ENCODE measurements at regions not wholly inside any gene's neighbourhood (a gene's known extent, or its start where the extent isn't known, plus 50 kb on each side); places are given as distances from the start of the nearest gene placed in this dataset.
A peak's percentile ranks its signal among the peaks of the same experiment; 100 is the strongest.

DNA sequence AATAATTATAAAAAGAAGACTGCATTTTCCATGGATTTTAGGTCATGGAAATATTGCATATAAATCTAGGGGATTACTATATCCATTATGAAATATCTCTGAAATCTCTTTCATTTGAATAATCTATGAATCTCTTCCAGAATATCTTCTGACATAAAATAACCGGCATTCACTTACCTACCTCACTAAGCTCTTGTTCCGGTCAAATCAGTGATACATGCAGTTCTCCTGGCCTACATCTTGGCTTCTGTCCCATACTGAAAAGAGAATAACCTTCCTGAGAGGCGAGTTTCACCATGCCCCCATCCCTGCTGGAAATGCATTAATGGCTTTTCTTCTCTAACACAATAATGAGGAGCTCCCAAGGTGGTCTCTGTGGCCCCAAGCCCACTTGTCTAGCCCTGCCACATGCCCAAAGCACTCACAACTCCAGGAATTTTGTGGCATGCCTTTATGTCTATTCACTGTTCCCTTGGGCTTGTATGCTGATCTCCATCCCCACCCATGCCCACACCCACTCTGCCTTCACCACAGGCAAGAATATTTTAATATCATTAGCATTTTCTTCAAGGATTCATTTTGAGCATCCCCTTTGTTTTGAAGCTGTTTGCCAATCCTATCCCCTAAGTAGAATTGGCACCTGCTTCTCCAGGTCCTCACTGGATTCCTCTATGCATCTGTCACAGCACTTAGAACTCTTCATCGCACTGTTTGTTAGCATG is 401.6 kb downstream of the COG6 start:
- Mint-ChIP-seq H3K9me3 (ENCODE audit: low read depth) (peaks cover 4% of the 10 kb centered on the region), H3K4me1 (ENCODE audit: low read depth) (peaks cover 4% of the 10 kb centered on the region), H3K36me3 (ENCODE audit: insufficient read depth) (no peaks in the 10 kb centered on the region), H3K27me3 (peaks cover 13% of the 10 kb centered on the region), H3K4me3 (ENCODE audit: low read depth) (no peak overlapping the region), H3K27ac (no peak overlapping the region)
- TF ChIP-seq, protein P1, sequence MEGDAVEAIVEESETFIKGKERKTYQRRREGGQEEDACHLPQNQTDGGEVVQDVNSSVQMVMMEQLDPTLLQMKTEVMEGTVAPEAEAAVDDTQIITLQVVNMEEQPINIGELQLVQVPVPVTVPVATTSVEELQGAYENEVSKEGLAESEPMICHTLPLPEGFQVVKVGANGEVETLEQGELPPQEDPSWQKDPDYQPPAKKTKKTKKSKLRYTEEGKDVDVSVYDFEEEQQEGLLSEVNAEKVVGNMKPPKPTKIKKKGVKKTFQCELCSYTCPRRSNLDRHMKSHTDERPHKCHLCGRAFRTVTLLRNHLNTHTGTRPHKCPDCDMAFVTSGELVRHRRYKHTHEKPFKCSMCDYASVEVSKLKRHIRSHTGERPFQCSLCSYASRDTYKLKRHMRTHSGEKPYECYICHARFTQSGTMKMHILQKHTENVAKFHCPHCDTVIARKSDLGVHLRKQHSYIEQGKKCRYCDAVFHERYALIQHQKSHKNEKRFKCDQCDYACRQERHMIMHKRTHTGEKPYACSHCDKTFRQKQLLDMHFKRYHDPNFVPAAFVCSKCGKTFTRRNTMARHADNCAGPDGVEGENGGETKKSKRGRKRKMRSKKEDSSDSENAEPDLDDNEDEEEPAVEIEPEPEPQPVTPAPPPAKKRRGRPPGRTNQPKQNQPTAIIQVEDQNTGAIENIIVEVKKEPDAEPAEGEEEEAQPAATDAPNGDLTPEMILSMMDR (IDR thresholded peaks at IDR 0.05; ENCODE audit: unreplicated experiment), result no peak
- DNase-seq (ENCODE audit: low spot score, unreplicated experiment), result no peak

GRCh38 chr13:40058757-40059236 is 403.3 kb downstream of the COG6 start:
- Mint-ChIP-seq H3K27me3 (peaks cover 16% of the 10 kb centered on the region), H3K36me3 (ENCODE audit: insufficient read depth) (no peaks in the 10 kb centered on the region), H3K9me3 (ENCODE audit: low read depth) (peaks cover 4% of the 10 kb centered on the region), H3K4me3 (ENCODE audit: low read depth) (no peak overlapping the region), H3K4me1 (ENCODE audit: low read depth) (peaks cover 12% of the 10 kb centered on the region), H3K27ac (peak overlapping the region; percentile 6)
- TF ChIP-seq, protein P1 (IDR thresholded peaks at IDR 0.05; ENCODE audit: unreplicated experiment), result no peak
- DNase-seq (ENCODE audit: low spot score, unreplicated experiment), result no peak

DNA sequence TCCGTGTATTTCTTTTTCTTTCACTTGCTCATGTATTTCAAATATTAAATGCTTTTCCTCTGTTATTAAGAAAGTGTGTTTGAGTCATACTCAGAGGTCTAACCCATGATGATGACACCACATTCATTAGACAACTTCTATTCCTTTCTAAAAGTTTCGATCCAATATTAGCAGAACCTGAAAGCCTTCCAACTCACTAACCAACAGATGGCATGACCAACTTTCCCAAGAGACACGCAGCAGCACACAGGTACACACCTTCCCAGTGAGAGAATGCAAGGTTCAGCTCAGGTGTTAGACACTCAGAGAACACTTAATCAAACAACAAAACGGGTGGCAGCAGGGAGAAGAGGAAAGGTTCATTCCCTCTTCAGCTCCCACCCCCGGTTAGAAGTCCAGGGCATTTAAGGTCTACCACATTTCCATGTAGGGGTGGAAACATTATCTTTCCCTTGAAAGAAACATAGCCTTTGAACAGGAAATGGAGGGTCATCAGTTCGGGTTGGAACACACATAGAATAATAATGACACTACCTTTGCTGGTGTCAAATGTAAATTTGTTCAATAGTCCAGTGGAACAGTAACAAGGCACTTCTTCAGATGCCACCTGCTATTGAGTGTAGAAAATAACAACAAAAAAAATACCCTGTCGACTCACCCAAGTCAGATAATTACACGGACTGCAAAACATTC is 404.2 kb downstream of the COG6 start:
- Mint-ChIP-seq H3K4me3 (ENCODE audit: low read depth) (no peak overlapping the region), H3K27me3 (peaks cover 16% of the 10 kb centered on the region), H3K9me3 (ENCODE audit: low read depth) (no peaks in the 10 kb centered on the region), H3K36me3 (ENCODE audit: insufficient read depth) (no peaks in the 10 kb centered on the region), H3K27ac (no peak overlapping the region), H3K4me1 (ENCODE audit: low read depth) (peaks cover 21% of the 10 kb centered on the region)
- DNase-seq (ENCODE audit: low spot score, unreplicated experiment), result no peak
- TF ChIP-seq, protein P1 (IDR thresholded peaks at IDR 0.05; ENCODE audit: unreplicated experiment), result no peak

DNA sequence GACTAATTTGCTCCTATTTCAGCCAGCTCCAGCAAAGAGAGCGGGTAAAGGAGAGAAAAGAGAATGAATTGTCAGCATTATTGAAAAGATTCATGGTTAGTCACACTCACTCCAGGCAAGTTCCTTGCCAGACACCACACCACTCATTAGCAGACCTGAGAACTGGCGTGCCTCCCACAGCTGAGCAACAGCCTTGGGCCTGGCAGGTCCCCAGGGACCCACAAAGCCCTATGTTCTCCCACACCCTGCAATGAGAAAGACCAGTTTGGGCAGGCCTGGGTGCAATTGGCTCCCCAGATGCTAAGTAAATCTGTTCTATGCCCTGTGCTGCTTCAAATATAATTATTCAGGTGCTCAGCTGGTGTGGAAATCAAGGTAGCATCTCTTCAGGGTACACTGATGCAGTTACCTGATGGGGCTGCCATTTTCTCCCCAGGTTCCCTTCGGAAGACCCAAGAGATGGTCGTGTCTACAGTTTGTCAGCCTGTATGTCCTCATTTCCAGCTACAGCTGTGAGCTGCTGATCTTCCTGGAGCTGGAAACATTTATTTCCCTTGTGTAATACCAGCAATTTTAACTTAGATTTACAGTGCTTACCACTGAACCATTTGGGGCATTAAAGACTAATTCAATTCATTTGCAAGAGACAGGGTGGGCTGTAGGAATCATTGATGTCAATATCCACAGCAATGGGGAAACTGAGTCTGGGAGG is 405.0 kb downstream of the COG6 start:
- H3K4me1 Mint-ChIP-seq (ENCODE audit: low read depth), result peaks cover 23% of the 10 kb centered on the region
- H3K9me3 Mint-ChIP-seq (ENCODE audit: low read depth), result no peaks in the 10 kb centered on the region
- no peaks in the 10 kb centered on the region for H3K36me3 Mint-ChIP-seq (ENCODE audit: insufficient read depth)
- no peak overlapping the region for H3K27ac Mint-ChIP-seq
- DNase-seq (ENCODE audit: low spot score, unreplicated experiment), result no peak
- H3K4me3 Mint-ChIP-seq (ENCODE audit: low read depth), result no peak overlapping the region
- peaks cover 16% of the 10 kb centered on the region for H3K27me3 Mint-ChIP-seq
- TF ChIP-seq, protein P1 (IDR thresholded peaks at IDR 0.05; ENCODE audit: unreplicated experiment), result no peak
